OCI-LY3 (cell line): ENCODE measurements at regions not wholly inside any gene's neighbourhood (a gene's known extent, or its start where the extent isn't known, plus 50 kb on each side); places are given as distances from the start of the nearest gene placed in this dataset.

Experiments used
- H2AFZ ChIP-seq: fragments of 200-600, 300-600 bp; shearing (Covaris generic); 2 replicates; pipeline ENCODE4 v1.6.0; 2014; ENCODE audit warnings: antibody characterized with exemption, low read depth, low read length
- H3K27ac ChIP-seq: fragments of 200-600, 300-600 bp; sonication (generic); 2 replicates; pipeline ENCODE4 v1.5.1; 2014; ENCODE audit warnings: mild to moderate bottlenecking, low read length, moderate library complexity, mixed read lengths
- H3K27me3 ChIP-seq: fragments of 200-600, 300-600 bp; sonication (generic); 2 replicates; pipeline ENCODE4 v1.6.1; 2014; ENCODE audit warnings: low read depth, low read length, mixed read lengths
- H3K36me3 ChIP-seq: fragments of 200-600, 300-600 bp; sonication (generic); replicated peaks from 2 replicates; pipeline ENCODE3; 2014; ENCODE audit warnings: low read depth, low read length, mixed read lengths
- H3K4me1 ChIP-seq: fragments of 300-600, 200-600 bp; sonication (generic); 2 replicates; pipeline ENCODE4 v1.6.1; 2014; ENCODE audit warnings: low read length, mixed read lengths
- H3K4me2 ChIP-seq: fragments of 200-600, 300-600 bp; sonication (generic); 2 replicates; pipeline ENCODE4 v1.6.1; 2014; ENCODE audit warnings: low read length, mixed read lengths
- H3K4me3 ChIP-seq: fragments of 300-600, 200-600 bp; sonication (generic); 2 replicates; pipeline ENCODE4 v1.5.1; 2014; ENCODE audit warnings: antibody characterized with exemption, mild to moderate bottlenecking, low read length, moderate library complexity
- H3K79me2 ChIP-seq: fragments of 300-600, 200-600 bp; shearing (Covaris generic); 2 replicates; pipeline ENCODE4 v1.6.1; 2014; ENCODE audit warnings: mild to moderate bottlenecking, low read length, mixed read lengths
- H3K9ac ChIP-seq: fragments of 300-600, 200-600 bp; shearing (Covaris generic); 2 replicates; pipeline ENCODE4 v1.6.0; 2014; ENCODE audit warnings: mild to moderate bottlenecking, low read length, moderate library complexity
- H3K9me3 ChIP-seq: fragments of 200-600, 300-600 bp; shearing (Covaris generic); 2 replicates; pipeline ENCODE4 v1.6.1; 2014; ENCODE audit warnings: low read length, mixed read lengths; ENCODE audit not compliant: insufficient read depth
- H4K20me1 ChIP-seq: fragments of 200-600, 300-600 bp; sonication (generic); 2 replicates; pipeline ENCODE4 v1.6.1; 2016; ENCODE audit warnings: low read length, mixed read lengths; ENCODE audit not compliant: insufficient read depth
- EZH2phosphoT487 ChIP-seq: fragments of 200-600 bp; shearing (Covaris generic); IDR thresholded peaks from 2 replicates; pipeline ENCODE4 v1.6.1; 2018; ENCODE audit warnings: antibody characterized with exemption, mixed run types, low read depth
- TF ChIP-seq, protein P1 (sequence below): fragments of 200-600, 300-600 bp; sonication (generic); IDR thresholded peaks from 2 replicates; pipeline ENCODE4 v1.5.1; 2014; ENCODE audit warnings: antibody characterized with exemption, low read length, low read depth

DNA sequence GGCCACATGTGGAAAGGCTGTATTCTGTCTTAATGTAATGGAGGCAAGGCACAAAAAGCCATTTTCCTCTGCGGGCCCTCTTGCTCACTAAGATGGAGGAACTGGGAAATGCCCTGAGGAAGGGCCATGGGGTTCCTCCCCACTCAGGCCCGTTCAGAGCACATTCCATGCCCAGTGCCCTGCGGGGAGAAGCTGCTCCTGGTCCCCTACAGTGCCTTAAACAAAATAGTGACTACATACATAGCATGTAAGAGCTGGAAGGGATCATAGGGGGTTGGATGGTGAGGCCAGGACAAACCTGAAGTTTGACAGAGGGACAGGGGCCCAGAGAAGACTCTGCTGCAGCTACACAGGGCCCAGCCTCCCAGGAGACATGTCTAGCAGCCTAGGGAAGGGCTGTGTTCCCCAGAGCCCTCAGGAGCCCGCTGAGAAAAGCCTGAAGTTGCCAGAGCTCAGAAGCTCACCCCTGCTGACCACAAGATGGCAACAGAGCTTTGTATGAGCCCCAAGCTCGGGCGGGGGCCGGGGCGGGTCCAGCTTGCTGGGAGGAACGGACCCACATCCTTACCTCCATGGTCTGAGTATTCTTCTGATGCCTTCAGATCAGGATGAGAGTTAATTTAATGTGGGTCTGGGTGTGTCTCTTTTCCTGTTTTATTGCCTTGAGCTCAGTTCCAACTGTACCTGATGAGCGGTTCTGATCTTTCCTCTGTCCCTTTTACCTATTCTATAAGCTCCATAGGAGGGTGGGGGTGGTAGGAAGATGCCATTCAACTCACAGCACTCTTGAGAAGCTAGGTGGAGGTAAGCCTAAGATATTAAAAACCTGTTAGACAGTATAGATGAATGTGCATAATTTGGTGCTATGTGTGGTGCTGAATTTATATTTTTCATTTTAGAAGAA lies 242.9 kb downstream of the CDC5L start:
- no peaks in the 10 kb centered on the region for H3K79me2 ChIP-seq
- H3K4me1 ChIP-seq: peaks cover 38% of the 10 kb centered on the region
- H3K4me2 ChIP-seq: peak overlapping the region; percentile 56
- H3K4me3 ChIP-seq: peak overlapping the region; percentile 34
- H3K27me3 ChIP-seq: peaks cover 17% of the 10 kb centered on the region
- H2AFZ ChIP-seq: 0 out of 2 replicates have a peak overlapping the region, but pooled peaks have one; percentile 37
- no peak overlapping the region for H3K27ac ChIP-seq
- H3K9me3 ChIP-seq: no peaks in the 10 kb centered on the region
- no peaks in the 10 kb centered on the region for H4K20me1 ChIP-seq
- no peak for TF ChIP-seq EZH2phosphoT487
- TF ChIP-seq, protein P1, sequence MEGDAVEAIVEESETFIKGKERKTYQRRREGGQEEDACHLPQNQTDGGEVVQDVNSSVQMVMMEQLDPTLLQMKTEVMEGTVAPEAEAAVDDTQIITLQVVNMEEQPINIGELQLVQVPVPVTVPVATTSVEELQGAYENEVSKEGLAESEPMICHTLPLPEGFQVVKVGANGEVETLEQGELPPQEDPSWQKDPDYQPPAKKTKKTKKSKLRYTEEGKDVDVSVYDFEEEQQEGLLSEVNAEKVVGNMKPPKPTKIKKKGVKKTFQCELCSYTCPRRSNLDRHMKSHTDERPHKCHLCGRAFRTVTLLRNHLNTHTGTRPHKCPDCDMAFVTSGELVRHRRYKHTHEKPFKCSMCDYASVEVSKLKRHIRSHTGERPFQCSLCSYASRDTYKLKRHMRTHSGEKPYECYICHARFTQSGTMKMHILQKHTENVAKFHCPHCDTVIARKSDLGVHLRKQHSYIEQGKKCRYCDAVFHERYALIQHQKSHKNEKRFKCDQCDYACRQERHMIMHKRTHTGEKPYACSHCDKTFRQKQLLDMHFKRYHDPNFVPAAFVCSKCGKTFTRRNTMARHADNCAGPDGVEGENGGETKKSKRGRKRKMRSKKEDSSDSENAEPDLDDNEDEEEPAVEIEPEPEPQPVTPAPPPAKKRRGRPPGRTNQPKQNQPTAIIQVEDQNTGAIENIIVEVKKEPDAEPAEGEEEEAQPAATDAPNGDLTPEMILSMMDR: peak; percentile 93
- no peak overlapping the region for H3K9ac ChIP-seq
- H3K36me3 ChIP-seq: no peaks in the 10 kb centered on the region

DNA sequence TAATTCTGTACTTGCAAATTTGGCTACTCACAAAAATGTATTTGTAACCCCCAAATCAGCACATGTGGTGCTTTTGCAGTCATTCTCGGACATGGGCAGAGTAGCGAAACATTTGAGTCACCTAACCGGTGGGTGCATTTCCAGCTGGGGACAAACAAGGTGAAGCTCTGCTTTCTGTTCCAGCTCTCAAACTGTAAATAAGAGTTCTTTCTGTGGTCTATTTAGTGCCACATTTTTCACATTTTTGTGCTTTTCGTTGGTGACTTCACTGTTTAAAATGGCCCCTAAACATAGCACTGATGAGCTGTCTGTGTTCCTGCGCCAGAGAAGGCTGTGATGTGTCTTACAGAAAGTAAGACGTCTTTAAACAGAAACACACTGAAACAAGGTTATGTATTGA lies 244.5 kb downstream of the CDC5L start:
- Histone ChIP-seq H3K79me2 (no peaks in the 10 kb centered on the region), H3K4me1 (peaks cover 32% of the 10 kb centered on the region), H3K27me3 (peaks cover 32% of the 10 kb centered on the region), H4K20me1 (no peaks in the 10 kb centered on the region), H2AFZ (peak overlapping the region; percentile 72; the same call in 1 of the 2 replicates), H3K9ac (0 out of 2 replicates have a peak overlapping the region, but pooled peaks have one; percentile 7), H3K36me3 (no peaks in the 10 kb centered on the region), H3K4me2 (peak overlapping the region; percentile 72), H3K9me3 (no peaks in the 10 kb centered on the region), H3K4me3 (peak overlapping the region; percentile 52), H3K27ac (peak overlapping the region; percentile 4; the same call in 1 of the 2 replicates)
- no peak for TF ChIP-seq EZH2phosphoT487
- TF ChIP-seq, protein P1: no peak

DNA sequence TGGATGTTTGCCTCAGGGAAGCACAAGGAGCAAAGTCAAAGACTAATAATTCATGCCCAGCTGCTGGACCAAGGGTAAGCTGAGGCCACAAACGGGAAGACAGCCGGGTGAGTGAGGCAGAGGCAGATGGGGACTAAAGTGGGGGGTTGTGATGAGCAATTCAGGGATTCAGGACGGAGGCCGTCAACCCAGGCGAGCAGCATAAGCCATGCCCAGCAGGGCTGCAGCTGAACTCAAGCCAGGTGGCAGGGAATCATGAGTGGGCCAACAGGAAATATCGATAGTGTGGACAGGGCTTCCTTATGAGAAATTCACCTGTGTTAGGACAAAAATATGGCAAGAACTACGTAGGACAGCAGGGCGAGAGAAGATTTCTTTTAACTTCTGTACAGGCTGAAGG lies 246.8 kb downstream of the CDC5L start:
- no peak overlapping the region for H3K27ac ChIP-seq
- no peaks in the 10 kb centered on the region for H3K79me2 ChIP-seq
- H2AFZ ChIP-seq: no peak overlapping the region
- no peaks in the 10 kb centered on the region for H3K36me3 ChIP-seq
- H3K4me3 ChIP-seq: no peak overlapping the region
- peaks cover 35% of the 10 kb centered on the region for H3K27me3 ChIP-seq
- H3K9ac ChIP-seq: no peak overlapping the region
- H3K9me3 ChIP-seq: no peaks in the 10 kb centered on the region
- no peak overlapping the region for H3K4me2 ChIP-seq
- no peaks in the 10 kb centered on the region for H4K20me1 ChIP-seq
- TF ChIP-seq EZH2phosphoT487: no peak
- TF ChIP-seq, protein P1: no peak
- peaks cover 22% of the 10 kb centered on the region for H3K4me1 ChIP-seq

DNA sequence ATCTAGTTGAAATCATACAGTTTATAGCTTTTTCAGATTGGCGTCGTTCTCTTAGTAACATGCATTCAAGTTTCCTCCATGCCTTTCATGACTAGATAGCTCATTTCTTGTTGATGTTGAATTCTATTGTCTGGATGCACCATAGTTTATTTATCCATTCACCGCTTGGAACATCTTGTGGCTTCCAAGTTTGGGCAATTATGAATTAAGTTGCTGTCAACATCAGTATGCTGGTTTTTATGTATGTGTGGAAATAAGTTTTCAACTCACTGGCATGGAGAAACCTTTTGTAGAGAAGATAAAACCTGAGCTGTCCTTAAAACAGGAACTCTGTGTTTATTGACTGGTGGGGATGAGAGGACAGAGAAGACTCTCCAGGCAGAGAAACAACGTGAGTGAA lies 248.0 kb downstream of the CDC5L start:
- H3K9me3 ChIP-seq: no peaks in the 10 kb centered on the region
- H3K9ac ChIP-seq: no peak overlapping the region
- H3K4me2 ChIP-seq: no peak overlapping the region
- H3K27me3 ChIP-seq: peaks cover 35% of the 10 kb centered on the region
- no peaks in the 10 kb centered on the region for H3K36me3 ChIP-seq
- TF ChIP-seq EZH2phosphoT487: no peak
- TF ChIP-seq, protein P1: no peak
- no peaks in the 10 kb centered on the region for H3K79me2 ChIP-seq
- peaks cover 19% of the 10 kb centered on the region for H3K4me1 ChIP-seq
- no peaks in the 10 kb centered on the region for H4K20me1 ChIP-seq
- H3K4me3 ChIP-seq: no peak overlapping the region
- no peak overlapping the region for H2AFZ ChIP-seq
- no peak overlapping the region for H3K27ac ChIP-seq
